Kidney (tissue), 13 donors: ENCODE measurements at regions not wholly inside any gene's neighbourhood (a gene's known extent, or its start where the extent isn't known, plus 50 kb on each side); places are given as distances from the start of the nearest gene placed in this dataset.
A peak's percentile ranks its signal among the peaks of the same experiment; 100 is the strongest.
"Not testable (repeated sequence)": the region's sequence is repeated elsewhere in the genome, so short reads cannot be mapped to it uniquely, and the experiment has no call there.

Experiments
- DNase-seq, 5 donors: peaks; one replicate each; pipeline ENCODE4 v3.0.0-alpha.2; 2013 to 2020
- FAIRE-seq: peaks from 2 replicates; lab custom pipeline; 2012; peaks lifted over from hg19 to GRCh38; lab: Jason Lieb, UNC
- H3K27ac ChIP-seq, 2 donors: one replicate each; pipeline ENCODE4 v1.7.0; 2013; ENCODE audit warnings: low read depth in 2 of 2, low read length in 2 of 2, inconsistent platforms in 1 of 2
- H3K27me3 ChIP-seq: one replicate; pipeline ENCODE4 v1.7.1; 2013; ENCODE audit warnings: low read length, inconsistent platforms; ENCODE audit not compliant: control insufficient read depth, insufficient read depth
- H3K36me3 ChIP-seq, 3 donors: one replicate each; pipeline versions ENCODE4 v1.7.0 to v1.7.1; 2013; ENCODE audit warnings: low read length in 3 of 3, control low read depth in 1 of 3, inconsistent platforms in 1 of 3; ENCODE audit not compliant: insufficient read depth in 3 of 3, control insufficient read depth in 2 of 3
- H3K4me1 ChIP-seq, 3 donors: one replicate each; pipeline versions ENCODE4 v1.7.0 to v1.7.1; 2013; ENCODE audit warnings: low read length in 3 of 3, inconsistent platforms in 1 of 3, low read depth in 1 of 3; ENCODE audit not compliant: control insufficient read depth in 2 of 3, insufficient read depth in 2 of 3
- H3K4me3 ChIP-seq, 3 donors: one replicate each; pipeline versions ENCODE4 v1.7.0 to v1.8.1; 2013; ENCODE audit warnings: low read length in 3 of 3, control low read depth in 1 of 3, inconsistent platforms in 1 of 3
- H3K9ac ChIP-seq, 3 donors: one replicate each; pipeline versions ENCODE4 v1.7.0 to v1.7.1; 2013; ENCODE audit warnings: low read length in 3 of 3, control low read depth in 1 of 3, inconsistent platforms in 1 of 3
- H3K9me3 ChIP-seq, 3 donors: one replicate each; pipeline versions ENCODE4 v1.7.0 to v1.7.1; 2013; ENCODE audit warnings: low read length in 3 of 3, control low read depth in 1 of 3, inconsistent platforms in 1 of 3; ENCODE audit not compliant: control insufficient read depth in 2 of 3, insufficient read depth in 1 of 3
- intact Hi-C: fragments of 100-400 bp; cut with DNase I; formaldehyde crosslinking; loops from one replicate; pipeline ENCODE4 v1.11.1; 2022
- TF ChIP-seq, protein P1 (sequence below): IDR thresholded peaks from 3 replicates; pipeline ENCODE4 v1.5.1; 2012; ENCODE audit warnings: mild to moderate bottlenecking, moderate library complexity, borderline replicate concordance; ENCODE audit not compliant: insufficient read depth; ENCODE audit errors: extremely low read depth
- donor health status: control.
- donor health status: control.
- donor health status: control.
- donor health status: control.
- donor health status: control.
- donor health status: DM: yes; HTN: yes; CAD: no.
- donor health status: Normal renal cell carcinoma (clear cell type).

DNA sequence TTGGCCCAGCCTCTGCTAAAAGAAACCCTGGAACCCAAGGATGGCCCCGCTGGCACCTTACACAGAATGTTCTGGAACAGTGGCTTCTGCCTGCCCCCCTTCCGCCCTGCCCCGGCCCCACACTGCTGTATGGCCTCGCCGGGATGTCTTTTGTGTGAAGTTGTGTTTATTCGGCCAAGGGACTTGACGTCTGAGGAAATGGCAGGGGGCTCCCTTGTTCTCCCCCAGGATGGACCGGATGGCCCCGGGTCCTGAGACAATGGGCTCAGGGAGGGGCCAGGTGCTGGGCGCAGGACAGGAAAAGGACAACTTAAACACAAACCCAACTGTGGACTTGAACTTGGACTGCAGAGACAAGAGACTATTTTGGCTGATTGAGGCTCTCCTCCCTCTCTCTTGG is 81.6 kb upstream of the GSE1 start:
- H3K4me3 ChIP-seq: no peak overlapping the region
- H3K9me3 ChIP-seq: no peaks in the 10 kb centered on the region
- peaks cover 0 to 11% (median 5%) of the 10 kb centered on the region in 3 donors for H3K4me1 ChIP-seq
- peak overlapping the region in 1 of 2 donors; percentile 37 for H3K27ac ChIP-seq
- intact Hi-C loops: no loop called here
- H3K27me3 ChIP-seq: no peaks in the 10 kb centered on the region
- no peak overlapping the region for H3K9ac ChIP-seq
- FAIRE-seq (no peak), DNase-seq (peak in 1 of 5 donors; percentile 71)
- H3K36me3 ChIP-seq: no peaks in the 10 kb centered on the region
- TF ChIP-seq, protein P1, sequence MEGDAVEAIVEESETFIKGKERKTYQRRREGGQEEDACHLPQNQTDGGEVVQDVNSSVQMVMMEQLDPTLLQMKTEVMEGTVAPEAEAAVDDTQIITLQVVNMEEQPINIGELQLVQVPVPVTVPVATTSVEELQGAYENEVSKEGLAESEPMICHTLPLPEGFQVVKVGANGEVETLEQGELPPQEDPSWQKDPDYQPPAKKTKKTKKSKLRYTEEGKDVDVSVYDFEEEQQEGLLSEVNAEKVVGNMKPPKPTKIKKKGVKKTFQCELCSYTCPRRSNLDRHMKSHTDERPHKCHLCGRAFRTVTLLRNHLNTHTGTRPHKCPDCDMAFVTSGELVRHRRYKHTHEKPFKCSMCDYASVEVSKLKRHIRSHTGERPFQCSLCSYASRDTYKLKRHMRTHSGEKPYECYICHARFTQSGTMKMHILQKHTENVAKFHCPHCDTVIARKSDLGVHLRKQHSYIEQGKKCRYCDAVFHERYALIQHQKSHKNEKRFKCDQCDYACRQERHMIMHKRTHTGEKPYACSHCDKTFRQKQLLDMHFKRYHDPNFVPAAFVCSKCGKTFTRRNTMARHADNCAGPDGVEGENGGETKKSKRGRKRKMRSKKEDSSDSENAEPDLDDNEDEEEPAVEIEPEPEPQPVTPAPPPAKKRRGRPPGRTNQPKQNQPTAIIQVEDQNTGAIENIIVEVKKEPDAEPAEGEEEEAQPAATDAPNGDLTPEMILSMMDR: no peak

DNA sequence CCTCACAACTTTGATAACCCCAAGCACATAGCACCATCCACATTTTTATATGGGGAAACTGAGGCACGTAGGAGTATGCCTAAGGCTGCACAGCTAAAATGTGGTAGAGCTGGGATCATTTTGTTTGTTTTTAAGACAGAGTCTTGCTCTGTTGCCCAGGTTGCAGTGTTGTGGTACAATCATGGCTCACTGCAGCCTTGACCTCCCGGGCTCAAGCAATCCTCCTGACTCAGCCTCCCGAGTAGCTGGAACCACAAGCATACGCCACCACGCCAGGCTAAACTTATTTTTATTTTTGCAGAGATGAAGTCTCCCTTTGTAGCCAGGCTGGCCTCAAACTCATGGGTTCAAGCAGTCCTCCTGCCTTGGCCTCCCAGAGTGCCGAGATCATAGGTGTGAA is 81.0 kb upstream of the GSE1 start:
- intact Hi-C loops: no loop called here
- Histone ChIP-seq H3K9me3 (no peaks in the 10 kb centered on the region), H3K27me3 (no peaks in the 10 kb centered on the region), H3K9ac (no peak overlapping the region), H3K27ac (no peak overlapping the region), H3K4me3 (no peak overlapping the region), H3K4me1 (peaks cover 0 to 11% (median 5%) of the 10 kb centered on the region in 3 donors), H3K36me3 (no peaks in the 10 kb centered on the region)
- FAIRE-seq: no peak
- TF ChIP-seq, protein P1: no peak
- DNase-seq: no peak

DNA sequence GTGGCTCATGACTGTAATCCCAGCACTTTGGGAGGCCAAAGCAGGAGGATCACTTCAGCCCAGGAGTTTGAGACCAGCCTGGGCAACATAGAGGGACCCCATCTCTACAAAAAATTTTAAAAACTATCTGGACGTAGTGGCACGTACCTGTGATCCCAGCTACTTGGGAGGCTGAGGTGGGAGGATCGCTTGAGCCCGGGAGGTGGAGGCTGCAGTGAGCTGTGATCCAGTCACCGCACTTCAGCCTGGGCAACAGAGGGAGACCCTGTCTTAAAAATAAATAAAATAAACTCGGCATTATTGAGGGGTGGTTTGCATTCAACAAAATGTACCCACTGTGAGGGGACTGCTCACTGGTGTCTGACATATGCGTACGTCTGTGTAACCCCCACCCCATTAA is 79.5 kb upstream of the GSE1 start:
- H3K27ac ChIP-seq, intact Hi-C loops, H3K36me3 ChIP-seq, H3K27me3 ChIP-seq, H3K9ac ChIP-seq, H3K9me3 ChIP-seq, DNase-seq, FAIRE-seq, H3K4me3 ChIP-seq: not testable (repeated sequence)
- H3K4me1 ChIP-seq: peaks cover 0 to 16% (median 10%) of the 10 kb centered on the region in 3 donors

DNA sequence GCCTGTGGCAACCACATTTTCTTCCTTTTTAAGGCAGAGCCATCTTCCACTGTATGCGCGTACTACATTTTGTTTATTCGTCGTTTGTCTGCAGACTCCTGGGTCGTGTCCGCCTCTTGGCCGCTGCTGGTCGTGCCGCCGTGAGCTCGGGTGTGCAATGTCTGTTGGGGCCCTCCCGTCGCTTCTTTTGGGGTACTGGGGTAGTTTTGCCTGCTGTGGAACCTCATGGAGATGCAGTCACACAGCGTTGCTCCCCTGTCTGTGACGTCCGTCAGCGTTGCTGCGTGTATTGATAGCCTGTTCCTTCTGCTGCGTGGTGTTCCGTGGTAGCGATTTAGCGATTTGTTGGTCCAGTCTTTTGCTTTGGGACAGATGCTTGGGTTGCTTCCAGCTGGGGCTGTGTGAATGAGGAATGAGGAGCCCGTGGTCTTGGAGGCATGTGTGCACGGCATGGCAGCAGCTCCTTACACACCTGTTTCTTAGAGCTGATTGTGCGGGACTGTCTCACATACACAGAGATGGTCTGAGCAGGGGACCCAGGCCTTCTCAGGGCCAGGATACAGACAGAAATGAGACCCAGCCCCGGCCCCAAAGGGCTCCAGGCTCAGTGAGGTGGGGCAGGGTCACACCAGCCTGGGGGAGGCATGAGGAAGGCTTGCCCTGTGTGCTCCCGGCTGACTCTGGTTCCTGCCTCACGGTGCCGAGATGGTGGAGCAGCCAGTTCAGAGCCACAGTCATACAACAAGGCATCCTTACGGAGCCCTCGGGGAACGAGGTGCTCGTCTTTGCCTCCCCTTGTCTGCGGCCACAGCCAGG is 78.4 kb upstream of the GSE1 start:
- H3K4me3 ChIP-seq: no peak overlapping the region
- intact Hi-C loops: no loop called here
- no peak overlapping the region for H3K27ac ChIP-seq
- FAIRE-seq (no peak), DNase-seq (peak in 1 of 5 donors; percentile 71)
- TF ChIP-seq, protein P1: no peak
- peaks cover 0 to 17% (median 16%) of the 10 kb centered on the region in 3 donors for H3K4me1 ChIP-seq
- H3K9me3 ChIP-seq: peaks cover 0 to 3% (median 0%) of the 10 kb centered on the region in 3 donors
- H3K27me3 ChIP-seq: no peaks in the 10 kb centered on the region
- no peaks in the 10 kb centered on the region for H3K36me3 ChIP-seq
- H3K9ac ChIP-seq: no peak overlapping the region
